ENCODE measurements at regions not wholly inside any gene's neighbourhood (a gene's known extent, or its start where the extent isn't known, plus 50 kb on each side); places are given as distances from the start of the nearest gene placed in this dataset.
A peak's percentile ranks its signal among the peaks of the same experiment; 100 is the strongest.

GRCh38 chr14:54202288-54202687, 194.5 kb upstream of the CDKN3 start:
- no peak for FAIRE-seq
- no peak for DNase-seq (ENCODE audit: insufficient read length, low spot score)

GRCh38 chr14:54206516-54206915, 190.3 kb upstream of the CDKN3 start:
- no peak for FAIRE-seq
- DNase-seq (ENCODE audit: insufficient read length, low spot score) = no peak

- FAIRE-seq = no peak
- DNase-seq (ENCODE audit: insufficient read length, low spot score) = no peak
Observed at GRCh38 chr14:54207075-54207474, 189.7 kb upstream of the CDKN3 start.

- DNase-seq (ENCODE audit: insufficient read length, low spot score) (no peak), FAIRE-seq (peak; percentile 69)
Observed at GRCh38 chr14:54207476-54208462, 189.0 kb upstream of the CDKN3 start.

GRCh38 chr14:54208751-54209150, 188.1 kb upstream of the CDKN3 start:
- FAIRE-seq = no peak
- DNase-seq (ENCODE audit: insufficient read length, low spot score) = no peak

GRCh38 chr14:54209511-54210250, 187.1 kb upstream of the CDKN3 start:
- DNase-seq (ENCODE audit: insufficient read length, low spot score) (no peak), FAIRE-seq (peak; percentile 72)

- peak; percentile 66 for DNase-seq (ENCODE audit: insufficient read length, low spot score)
- FAIRE-seq = peak; percentile 72
Observed at GRCh38 chr14:54211551-54212308, 185.1 kb upstream of the CDKN3 start.

GRCh38 chr14:54213536-54213935, 183.3 kb upstream of the CDKN3 start:
- FAIRE-seq (peak; percentile 75), DNase-seq (ENCODE audit: insufficient read length, low spot score) (no peak)

GRCh38 chr14:54216827-54217226, 180.0 kb upstream of the CDKN3 start:
- FAIRE-seq (peak; percentile 51), DNase-seq (ENCODE audit: insufficient read length, low spot score) (no peak)

GRCh38 chr14:54219261-54220070, 177.3 kb upstream of the CDKN3 start:
- no peak for DNase-seq (ENCODE audit: insufficient read length, low spot score)

GRCh38 chr14:54220071-54220703, 176.6 kb upstream of the CDKN3 start:
- no peak for DNase-seq (ENCODE audit: insufficient read length, low spot score)
- peak; percentile 87 for FAIRE-seq

More at GRCh38 chr14:54219261-54220070, 177.3 kb upstream of the CDKN3 start:
- FAIRE-seq = no peak

- DNase-seq (ENCODE audit: insufficient read length, low spot score) = no peak
- FAIRE-seq = peak; percentile 48
Observed at GRCh38 chr14:54220704-54221431, 175.9 kb upstream of the CDKN3 start.

GRCh38 chr14:54221432-54221803, 175.4 kb upstream of the CDKN3 start:
- no peak for FAIRE-seq
- DNase-seq (ENCODE audit: insufficient read length, low spot score) = no peak

- no peak for DNase-seq (ENCODE audit: insufficient read length, low spot score)
- FAIRE-seq = no peak
Observed at GRCh38 chr14:54221971-54222370, 174.8 kb upstream of the CDKN3 start.

- peak; percentile 85 for FAIRE-seq
- no peak for DNase-seq (ENCODE audit: insufficient read length, low spot score)
Observed at GRCh38 chr14:54223831-54224402, 172.9 kb upstream of the CDKN3 start.

GRCh38 chr14:54225457-54226060, 171.2 kb upstream of the CDKN3 start:
- DNase-seq (ENCODE audit: insufficient read length, low spot score) = no peak
- no peak for FAIRE-seq

- no peak for FAIRE-seq
Observed at GRCh38 chr14:54226103-54226502, 170.7 kb upstream of the CDKN3 start.

GRCh38 chr14:54226558-54226957, 170.2 kb upstream of the CDKN3 start:
- FAIRE-seq = no peak
- no peak for DNase-seq (ENCODE audit: insufficient read length, low spot score)

More at GRCh38 chr14:54226103-54226502, 170.7 kb upstream of the CDKN3 start:
- no peak for DNase-seq (ENCODE audit: insufficient read length, low spot score)

Measured in HTR-8/SVneo (cell line).